Superior temporal gyrus (tissue), 1 donor: ENCODE measurements at regions not wholly inside any gene's neighbourhood (a gene's known extent, or its start where the extent isn't known, plus 50 kb on each side); places are given as distances from the start of the nearest gene placed in this dataset.
A peak's percentile ranks its signal among the peaks of the same experiment; 100 is the strongest.
"Not testable (repeated sequence)": the region's sequence is repeated elsewhere in the genome, so short reads cannot be mapped to it uniquely, and the experiment has no call there.

Experiments
- DNase-seq: peaks from one replicate; pipeline ENCODE4 v3.0.0-alpha.2; 2016; ENCODE audit errors: extremely low spot score

GRCh38 chr3:94331831-94332230, 269.0 kb downstream of the NSUN3 start:
- no peak for DNase-seq

GRCh38 chr3:94336046-94336753, 273.3 kb downstream of the NSUN3 start:
- DNase-seq, result peak; percentile 68

GRCh38 chr3:94345101-94345500, 282.2 kb downstream of the NSUN3 start:
- no peak for DNase-seq

- DNase-seq, result peak; percentile 20
Observed at GRCh38 chr3:94349310-94349878, 286.5 kb downstream of the NSUN3 start.

- no peak for DNase-seq
Observed at GRCh38 chr3:94356581-94356980, 293.7 kb downstream of the NSUN3 start.

GRCh38 chr3:94359996-94360395, 297.1 kb downstream of the NSUN3 start:
- no peak for DNase-seq

GRCh38 chr3:94360987-94361386, 298.1 kb downstream of the NSUN3 start:
- DNase-seq, result peak; percentile 47

GRCh38 chr3:94362393-94362792, 299.5 kb downstream of the NSUN3 start:
- DNase-seq, result no peak

- no peak for DNase-seq
Observed at GRCh38 chr3:94365006-94365405, 302.1 kb downstream of the NSUN3 start.

- DNase-seq, result no peak
Observed at GRCh38 chr3:94372026-94372425, 309.2 kb downstream of the NSUN3 start.

GRCh38 chr3:94373456-94373855, 310.6 kb downstream of the NSUN3 start:
- no peak for DNase-seq

- no peak for DNase-seq
Observed at GRCh38 chr3:94374439-94375161, 311.7 kb downstream of the NSUN3 start.

GRCh38 chr3:94377123-94377696, 314.3 kb downstream of the NSUN3 start:
- DNase-seq, result not testable (repeated sequence)

- DNase-seq, result not testable (repeated sequence)
Observed at GRCh38 chr3:94377863-94378262, 315.0 kb downstream of the NSUN3 start.

GRCh38 chr3:94378322-94378721, 315.5 kb downstream of the NSUN3 start:
- no peak for DNase-seq

- no peak for DNase-seq
Observed at GRCh38 chr3:94379264-94379663, 316.4 kb downstream of the NSUN3 start.

GRCh38 chr3:94394885-94395284, 332.0 kb downstream of the NSUN3 start:
- no peak for DNase-seq

- no peak for DNase-seq
Observed at GRCh38 chr3:94395851-94396250, 333.0 kb downstream of the NSUN3 start.

- DNase-seq, result no peak
Observed at GRCh38 chr3:94398036-94398435, 335.2 kb downstream of the NSUN3 start.

GRCh38 chr3:94401466-94401865, 338.6 kb downstream of the NSUN3 start:
- no peak for DNase-seq

GRCh38 chr3:94402126-94402525, 339.3 kb downstream of the NSUN3 start:
- DNase-seq, result no peak

- no peak for DNase-seq
Observed at GRCh38 chr3:94405258-94406035, 342.6 kb downstream of the NSUN3 start.
